Stimulated activated CD4-positive, alpha-beta T cell treated with anti-CD3 and anti-CD28 coated beads, Interleukin-15, amount 100 ng/mL, for 24 hours (primary cell): ENCODE measurements at regions not wholly inside any gene's neighbourhood (a gene's known extent, or its start where the extent isn't known, plus 50 kb on each side); places are given as distances from the start of the nearest gene placed in this dataset.

Source experiments
- DNase-seq: peaks from one replicate; pipeline ENCODE4 v3.0.0-alpha.2; 2020

DNA sequence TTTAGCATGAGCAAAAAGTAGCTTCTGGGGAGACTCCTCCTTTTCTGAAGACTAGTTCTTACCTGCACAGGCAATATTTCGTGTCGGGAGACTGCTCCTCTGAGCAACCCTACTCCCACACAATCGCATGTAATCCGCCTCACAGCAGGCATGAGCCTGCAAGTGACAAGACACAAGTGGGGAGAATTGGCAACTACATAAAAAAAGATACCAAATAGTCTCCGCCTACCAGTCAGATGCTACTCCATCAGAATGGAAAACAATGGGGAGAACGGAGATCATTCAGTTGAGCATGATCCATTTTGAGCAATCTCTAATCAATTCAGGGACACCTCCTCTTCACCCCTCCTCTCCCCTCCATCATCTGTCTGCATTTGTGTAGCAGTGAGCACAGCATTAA lies 321.0 kb downstream of the COG6 start:
- no peak for DNase-seq

DNA sequence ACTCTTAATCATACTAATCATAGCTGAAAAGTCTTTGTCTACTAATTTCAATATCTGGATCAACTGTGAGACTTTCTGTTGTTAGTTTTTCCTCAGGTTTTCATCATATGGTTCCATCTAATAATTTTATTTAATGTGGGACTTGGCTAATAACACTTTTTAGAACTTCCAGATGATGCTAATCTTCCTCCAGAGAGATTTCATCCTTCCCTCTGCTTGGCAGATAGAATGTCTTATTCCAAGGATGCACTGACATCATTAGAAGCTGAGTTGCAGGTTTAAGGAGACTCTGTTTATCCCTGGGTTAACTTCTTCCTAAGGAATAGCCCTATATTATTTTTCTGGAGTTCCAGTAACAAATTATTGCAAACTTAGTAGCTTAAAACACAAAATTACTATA lies 325.6 kb downstream of the COG6 start:
- no peak for DNase-seq

DNA sequence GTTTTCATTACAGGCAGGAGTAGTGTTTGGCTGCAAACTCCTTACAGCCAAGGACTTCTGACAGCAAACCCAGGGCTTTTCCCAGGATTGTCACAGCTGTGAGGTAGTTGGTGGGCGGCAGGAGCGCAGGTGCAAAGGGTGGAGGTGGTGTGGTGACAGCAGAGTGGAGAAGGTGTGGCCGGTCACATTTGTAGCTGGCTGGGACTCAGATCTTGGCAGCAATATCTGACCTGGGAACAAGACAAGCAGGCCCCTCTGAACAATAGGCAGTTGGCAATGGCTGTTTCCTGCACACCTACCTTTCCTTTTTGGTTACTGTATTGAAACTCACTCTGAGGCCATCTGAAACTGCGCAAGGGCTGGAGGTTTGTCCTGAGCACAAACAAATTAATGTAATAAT lies 327.3 kb downstream of the COG6 start:
- DNase-seq: no peak

DNA sequence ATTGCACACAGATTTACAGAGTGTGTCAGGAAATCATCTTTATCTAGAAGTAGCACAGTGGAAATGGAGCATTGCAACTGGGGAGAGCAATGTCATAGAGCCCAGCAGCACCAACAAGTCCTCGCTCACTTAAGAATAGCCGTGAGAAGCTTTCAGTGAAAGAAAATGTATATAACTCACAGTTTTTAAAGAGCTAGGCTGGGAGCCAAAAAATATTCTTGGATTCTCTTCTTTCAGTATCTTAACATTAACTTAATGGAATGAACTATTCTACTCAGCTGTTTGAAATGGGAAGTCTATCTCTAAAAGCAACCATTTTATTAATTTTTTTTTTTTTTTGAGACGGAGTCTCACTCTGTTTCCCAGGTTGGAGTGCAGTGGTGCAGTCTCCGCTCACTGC lies 329.6 kb downstream of the COG6 start:
- DNase-seq: no peak

DNA sequence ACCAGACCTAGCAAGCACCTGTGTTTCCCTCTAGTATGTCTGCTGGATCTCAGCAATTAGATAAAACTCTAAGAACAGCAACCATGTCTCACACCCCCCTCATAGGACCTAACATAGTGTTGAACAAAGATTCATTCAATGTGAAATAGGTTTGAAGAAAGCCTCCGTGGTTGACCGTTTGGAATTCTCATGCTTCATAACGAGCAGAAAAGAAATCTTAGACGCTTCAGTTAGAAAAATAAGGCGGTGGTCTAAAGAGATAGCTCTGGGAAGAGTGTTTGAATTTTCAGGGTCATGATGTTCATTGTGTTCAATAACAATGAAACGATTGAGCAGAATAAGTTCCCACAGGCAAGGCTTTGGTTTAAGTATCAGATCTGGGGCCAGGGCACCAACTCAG lies 332.9 kb downstream of the COG6 start:
- DNase-seq: no peak

DNA sequence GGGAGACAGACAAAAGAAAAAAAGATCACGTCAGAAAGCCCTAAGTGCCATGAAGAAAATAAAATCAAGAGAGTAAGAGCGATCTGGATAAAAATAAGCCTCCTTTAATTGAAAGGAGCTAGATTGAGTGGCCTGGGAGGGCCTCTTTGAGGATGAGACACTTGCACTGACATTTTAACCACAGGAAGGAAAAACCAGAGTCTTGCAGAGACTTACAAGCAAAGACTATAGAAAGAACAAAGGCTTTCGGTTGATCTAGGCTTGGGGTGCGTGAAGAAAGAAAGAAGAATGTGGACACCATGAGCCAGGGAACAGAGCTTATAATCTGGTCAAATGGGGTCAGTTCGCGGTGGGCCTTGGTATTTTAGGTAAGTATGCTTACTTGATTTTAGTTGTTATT lies 342.7 kb downstream of the COG6 start:
- peak; percentile 21 for DNase-seq

DNA sequence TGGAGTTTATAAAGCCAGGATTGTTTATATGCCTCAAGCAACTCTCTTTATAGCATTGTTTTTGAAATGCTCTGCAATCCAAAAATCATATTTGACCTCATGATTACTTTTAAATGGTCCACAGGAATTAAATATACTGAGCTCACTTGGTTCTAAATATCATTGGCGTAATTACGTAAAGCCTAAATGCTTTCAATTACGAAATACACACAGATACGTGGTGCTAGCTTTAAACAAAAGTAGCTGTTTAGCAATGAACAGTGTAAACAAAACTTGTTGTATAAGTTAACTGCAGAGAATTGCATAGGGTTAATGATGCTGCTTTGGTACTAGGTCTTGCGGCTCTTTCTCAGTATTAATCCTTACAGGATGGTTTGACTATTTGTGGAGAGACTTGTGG lies 346.6 kb downstream of the COG6 start:
- no peak for DNase-seq

DNA sequence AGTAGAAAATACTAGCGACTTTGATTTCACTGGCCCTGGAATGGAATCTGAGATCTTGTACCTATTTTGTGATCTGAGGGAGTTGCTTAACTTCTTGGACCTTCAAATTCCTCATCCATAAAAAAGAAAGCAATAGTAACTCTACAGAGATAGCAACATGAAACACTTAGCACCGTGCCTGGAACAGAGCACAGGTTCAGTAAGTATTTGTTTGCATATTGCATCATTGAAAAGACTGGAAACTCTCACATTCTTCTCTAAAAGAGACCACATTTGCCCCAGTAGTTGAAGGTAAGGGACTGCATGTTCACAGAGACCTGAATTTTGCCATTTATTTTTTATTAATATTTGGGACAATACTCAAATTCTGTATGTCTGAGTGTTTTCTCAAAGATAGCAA lies 358.1 kb downstream of the COG6 start:
- no peak for DNase-seq

DNA sequence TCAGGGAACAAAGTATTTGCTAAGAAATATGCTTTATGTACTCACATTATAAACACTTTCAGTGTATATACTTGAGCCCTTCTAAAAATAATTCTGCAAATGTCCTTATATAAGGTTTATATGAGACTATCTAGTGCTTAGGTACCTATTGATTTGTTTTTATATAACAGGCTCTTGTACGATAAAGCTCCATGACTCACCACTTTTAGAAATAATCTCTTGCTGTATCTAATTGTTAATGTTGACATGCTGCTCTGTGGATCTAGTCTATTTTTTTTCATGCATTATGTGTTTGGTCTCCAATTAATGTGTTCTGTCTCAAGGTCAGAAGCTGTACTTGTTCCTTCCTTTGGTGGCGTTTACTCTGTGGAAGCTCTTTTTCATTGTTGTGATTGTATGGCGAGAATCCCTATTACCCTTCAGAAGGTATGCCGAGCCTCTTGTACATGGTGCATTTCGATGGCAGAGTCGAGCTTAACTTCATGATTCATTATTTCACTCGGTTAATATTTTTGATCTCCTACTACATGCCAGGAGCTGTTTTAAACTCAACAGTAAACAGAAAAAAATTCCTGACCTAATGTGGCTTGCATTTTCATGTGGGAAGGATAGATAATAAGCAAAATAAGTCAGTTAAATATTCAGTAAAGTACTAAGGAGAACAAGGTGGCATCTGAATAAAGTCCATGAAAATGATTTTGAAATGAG lies 361.6 kb downstream of the COG6 start:
- DNase-seq: no peak

DNA sequence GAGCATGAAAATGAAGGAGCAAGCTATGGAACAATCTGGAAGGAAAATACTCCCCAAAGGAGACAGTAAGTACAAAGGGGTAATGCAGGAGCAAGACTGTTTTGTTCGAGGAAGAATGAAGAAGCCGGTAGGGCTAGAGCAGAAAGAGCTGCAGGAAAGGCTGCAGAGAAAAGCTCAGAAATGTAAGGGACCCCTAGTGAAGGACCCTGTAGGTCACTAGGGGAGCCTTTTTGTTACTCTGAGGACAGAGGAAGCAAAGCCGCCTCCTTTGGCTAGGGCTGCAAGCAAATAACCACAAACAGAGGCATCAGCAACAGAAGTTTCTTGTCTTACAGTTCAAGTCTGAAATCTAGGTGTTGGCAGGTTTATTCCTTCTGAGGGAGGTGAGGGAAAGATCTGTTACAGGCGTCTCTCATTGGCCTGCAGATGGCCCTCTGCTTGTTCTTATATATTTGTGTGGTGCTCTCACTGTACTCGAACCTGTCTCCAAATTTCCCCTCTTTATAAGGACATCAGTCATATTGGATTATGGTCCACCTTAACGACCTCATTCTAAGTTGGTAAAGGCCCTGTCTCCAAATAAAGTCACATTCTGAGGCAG lies 362.3 kb downstream of the COG6 start:
- DNase-seq: no peak

DNA sequence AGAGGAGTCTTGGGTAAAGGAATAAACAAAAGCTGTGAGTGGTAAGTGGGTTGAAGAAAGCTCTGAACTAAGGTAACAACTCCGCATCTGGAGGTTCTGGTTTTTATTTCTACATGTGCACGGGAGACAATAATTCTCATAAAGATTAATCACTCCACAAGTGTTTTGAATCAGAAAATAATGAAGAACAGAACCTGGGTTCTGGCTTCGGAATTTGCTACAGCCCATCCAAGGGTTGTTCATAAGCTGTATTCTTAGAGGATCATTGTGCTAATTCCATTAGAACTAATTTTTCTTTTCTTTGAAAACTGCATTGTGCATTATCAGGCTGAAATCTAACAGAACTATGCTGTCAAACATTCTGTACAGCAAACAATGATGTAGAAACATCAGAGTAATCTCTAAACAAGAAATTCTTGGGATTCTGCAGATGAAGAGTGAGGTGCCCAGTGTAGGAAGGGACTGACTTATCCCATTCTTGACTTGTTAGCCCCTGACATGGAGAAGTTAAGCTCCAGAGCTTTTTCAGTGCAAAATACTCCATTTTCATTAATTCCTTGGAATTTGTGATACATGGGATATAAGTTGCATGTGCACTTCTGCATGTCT lies 368.2 kb downstream of the COG6 start:
- no peak for DNase-seq

DNA sequence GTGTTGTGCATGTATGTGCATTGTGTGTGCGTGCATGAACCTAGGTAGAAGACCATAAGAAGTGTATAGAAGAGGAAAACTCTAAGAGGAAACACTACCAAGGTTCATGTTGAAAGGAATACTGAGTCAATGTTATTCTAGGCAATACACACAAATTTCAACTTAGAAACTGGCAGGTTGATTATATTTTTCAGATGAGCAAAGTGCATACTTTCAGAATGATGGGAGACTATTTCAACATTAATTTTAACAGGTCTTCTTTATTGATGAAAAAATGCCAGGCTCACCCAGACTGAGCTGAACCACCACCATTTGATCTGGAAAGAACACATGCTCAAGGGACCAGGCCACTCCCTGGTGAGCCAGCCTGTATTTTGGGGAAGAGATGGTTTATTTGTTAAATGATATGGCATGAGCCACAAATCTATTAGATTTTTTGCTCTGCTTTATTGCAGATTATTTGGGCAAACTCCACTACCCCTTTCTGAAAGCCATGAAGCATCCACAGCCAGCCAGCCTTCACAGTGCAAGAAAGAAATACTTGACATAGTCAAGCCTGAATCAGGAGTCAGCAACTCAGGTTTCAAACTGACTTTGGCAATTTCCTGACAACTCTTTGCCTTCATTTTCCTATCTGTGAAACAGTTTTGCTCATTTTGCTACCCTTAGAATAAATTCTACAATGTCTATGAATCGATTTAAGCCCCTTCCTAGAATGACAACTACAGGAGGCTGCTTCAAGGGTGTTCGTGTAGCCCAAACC lies 368.9 kb downstream of the COG6 start:
- DNase-seq: peak; percentile 23

DNA sequence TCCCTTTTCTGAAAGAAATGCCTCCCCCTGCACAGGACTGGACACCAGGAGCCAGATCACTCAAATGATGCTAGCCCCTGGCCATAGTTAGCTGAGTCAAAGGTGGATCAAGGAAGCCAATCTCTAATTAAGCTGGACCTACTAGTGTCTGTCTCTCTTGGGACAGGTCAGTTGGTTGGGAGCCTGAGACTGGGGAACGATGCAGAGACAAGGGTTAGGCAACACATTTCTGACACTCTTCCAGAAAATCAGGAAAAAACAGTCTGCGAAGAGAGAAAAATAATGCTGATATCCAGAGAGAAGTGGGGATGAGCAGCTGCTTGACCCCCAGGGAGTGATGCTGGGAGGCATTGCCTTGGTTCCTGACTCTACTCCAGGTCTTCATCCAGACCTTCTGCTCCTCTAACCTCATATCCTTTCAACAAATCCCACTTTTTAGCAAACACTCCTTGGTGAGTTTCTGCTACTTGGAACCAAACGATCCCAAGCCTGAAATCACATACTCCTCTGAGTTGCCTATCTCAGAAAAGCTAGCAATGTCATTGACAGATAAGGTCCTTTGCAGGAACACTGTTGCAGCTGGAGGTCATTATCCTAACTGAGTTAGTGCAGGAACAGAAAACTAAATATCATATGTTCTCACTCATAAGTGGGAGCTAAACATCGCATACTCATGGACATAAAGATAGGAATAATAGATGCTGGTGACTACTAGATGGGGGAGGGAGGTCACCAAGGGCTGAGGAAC lies 369.7 kb downstream of the COG6 start:
- DNase-seq: no peak

DNA sequence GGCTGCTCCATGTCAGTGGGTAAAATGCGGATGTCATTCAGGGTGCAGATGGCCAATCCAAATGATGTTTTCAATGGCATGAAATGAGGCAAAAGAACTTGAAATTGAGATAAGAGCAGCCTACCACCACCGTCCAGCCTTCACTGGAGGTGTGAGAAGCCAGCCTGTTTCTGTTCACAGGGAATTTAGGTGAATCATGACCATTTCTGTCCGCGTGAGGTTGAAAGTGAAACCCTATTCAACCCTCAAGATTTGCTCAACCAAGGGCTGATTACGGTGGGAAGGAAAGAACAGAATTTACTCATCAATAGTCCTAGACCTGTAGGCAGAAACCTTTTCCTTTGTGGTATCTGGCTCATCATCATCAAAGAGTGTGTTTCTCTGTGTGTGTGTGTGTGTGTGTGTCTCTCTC lies 370.7 kb downstream of the COG6 start:
- DNase-seq: peak; percentile 78

DNA sequence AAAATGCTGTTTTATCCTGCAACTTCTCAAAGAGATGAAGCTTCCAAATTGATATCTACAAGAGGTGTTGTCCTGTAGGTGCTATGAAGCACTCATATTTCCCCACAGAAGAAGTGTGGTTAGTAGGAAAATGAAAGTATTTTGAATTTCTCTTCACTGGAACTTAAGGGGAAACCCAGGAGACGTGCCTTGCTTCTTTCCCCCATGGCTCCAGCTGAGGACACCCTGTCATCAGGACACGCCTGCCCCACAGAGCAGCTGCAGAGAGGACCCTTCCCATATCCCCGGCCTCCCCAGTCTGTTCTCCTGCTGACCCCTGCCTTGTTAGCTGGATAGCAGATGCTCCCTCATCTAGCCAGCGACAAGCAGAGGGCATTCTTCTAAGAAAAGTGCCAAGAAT lies 371.3 kb downstream of the COG6 start:
- DNase-seq: peak; percentile 69

DNA sequence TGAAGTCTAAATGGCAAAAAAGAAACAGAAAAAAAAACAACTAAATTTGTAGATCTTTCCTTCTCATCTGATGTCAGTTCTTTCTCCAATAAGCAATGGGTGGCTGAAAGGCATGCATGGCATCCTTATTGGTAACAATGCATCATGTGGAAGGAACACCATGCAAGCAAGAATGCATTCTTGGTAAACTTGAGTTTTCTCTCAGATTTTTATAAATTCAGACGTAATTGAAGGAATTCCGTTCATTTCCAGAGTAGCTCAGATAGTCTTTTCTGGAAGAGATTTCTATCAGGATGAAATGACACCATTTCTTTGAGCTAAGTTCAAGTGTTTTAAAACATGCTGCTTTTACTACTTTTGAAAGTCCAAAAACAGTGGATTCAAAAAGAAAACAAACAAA lies 373.0 kb downstream of the COG6 start:
- no peak for DNase-seq

DNA sequence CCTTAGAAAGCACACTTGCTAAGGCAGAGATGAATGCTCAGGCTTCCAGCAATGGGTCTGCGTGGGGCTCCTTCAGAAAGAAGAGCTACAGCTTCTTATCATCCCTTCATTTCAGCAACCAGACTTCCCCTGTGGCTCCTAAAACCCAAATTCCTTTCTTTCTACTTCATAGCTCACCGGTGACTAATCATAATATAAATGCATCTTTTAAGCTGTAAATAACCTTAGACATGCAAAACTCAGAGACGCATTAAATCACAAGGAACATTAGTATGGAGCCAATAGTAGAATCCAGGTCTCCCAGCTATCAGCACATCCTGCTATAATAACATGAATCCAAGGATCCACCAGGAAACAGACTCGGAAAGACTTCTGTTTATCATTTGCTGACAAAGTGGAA lies 375.6 kb downstream of the COG6 start:
- no peak for DNase-seq

DNA sequence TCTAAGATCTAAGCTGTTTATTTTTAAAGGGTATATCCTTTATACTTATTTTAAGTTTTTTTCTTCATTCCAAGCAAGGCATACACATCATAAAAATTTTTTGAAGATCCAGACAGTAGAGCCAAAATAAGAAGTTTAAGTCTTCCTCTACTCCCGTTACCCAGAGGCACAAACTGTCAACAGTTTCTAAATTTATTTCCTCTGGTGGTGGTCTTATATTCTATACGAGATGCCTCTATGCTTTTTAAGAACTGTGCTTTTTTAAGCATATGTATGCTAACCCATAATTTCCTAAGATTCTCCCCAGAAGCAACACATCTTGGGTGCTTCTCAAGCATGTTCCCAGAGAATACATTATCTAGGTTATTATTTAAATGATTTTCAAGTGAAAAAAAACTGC lies 383.6 kb downstream of the COG6 start:
- no peak for DNase-seq

DNA sequence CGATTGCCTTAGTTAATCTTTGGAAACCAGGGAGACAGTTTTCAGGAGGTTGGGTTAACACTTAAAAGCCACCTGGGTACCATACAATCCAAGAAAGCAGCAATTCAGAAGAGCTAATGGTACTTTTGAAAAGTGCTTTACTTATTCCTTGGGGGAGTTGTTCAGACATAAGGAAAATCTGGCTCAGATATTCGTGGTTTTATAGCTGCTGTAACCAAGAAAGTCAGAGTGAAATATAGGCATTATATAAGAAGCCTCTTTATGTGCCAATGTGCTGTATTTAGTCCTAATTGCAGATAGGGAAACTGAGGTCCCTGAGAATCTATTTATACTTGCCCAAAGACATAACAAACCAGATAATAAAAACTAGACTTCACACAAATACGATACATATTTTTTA lies 387.5 kb downstream of the COG6 start:
- no peak for DNase-seq

DNA sequence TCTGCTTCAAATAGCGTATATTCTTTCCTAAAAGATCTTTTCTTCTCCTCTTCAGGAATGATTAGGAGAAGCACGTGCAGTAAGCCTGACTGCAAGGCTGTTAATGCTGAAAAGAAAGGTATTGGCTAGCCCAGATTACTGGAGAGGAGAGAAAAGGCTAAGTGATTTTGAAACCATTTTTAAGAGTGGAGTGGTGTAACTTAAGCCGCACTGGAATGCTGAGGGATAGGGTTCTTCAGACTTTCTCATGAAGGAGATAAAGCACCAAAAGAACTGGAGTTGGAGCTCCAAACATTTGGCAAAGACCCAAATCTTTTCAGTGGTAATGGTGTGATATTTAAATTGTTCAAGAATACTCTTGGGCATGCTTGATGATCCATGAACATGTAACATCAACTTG lies 388.3 kb downstream of the COG6 start:
- no peak for DNase-seq

DNA sequence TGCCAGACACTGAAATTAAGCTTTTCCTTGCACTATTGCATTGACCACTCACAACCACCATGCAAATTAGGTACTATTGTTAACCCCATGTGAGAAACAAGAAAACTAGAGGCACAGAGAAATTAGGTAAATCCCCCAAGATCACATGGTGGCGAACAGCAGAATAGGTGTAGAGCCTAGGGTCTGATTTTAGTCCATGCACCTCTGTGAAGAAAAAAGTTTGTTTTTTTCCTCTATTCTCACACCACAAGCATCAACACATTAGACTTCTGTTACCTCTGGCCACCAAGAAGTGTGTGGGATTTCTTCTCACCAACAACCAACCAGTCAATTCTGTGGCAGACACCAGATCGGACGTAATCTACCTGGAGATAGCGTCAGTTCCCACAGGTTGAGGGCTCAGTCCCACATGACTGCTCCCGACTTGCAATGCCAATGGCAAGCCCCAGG lies 391.9 kb downstream of the COG6 start:
- no peak for DNase-seq

DNA sequence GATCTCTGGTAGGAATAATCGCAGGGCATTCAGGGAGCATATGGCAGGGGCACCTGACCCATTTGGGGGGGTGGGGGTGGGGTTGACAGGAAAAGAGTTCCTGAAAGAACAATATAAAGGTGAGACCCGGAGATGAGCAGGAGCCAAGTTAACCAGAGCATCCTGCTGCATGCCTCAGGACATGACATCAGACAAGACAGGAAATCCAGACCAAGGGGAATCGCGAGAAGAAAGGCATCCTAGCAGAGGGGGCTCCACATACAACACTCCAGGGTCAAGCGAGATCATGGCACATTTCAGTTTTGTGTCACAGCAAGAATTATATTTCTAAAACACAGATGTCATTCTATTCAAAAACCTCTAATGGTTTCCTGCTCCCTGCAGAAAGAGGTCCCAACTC lies 393.1 kb downstream of the COG6 start:
- no peak for DNase-seq

DNA sequence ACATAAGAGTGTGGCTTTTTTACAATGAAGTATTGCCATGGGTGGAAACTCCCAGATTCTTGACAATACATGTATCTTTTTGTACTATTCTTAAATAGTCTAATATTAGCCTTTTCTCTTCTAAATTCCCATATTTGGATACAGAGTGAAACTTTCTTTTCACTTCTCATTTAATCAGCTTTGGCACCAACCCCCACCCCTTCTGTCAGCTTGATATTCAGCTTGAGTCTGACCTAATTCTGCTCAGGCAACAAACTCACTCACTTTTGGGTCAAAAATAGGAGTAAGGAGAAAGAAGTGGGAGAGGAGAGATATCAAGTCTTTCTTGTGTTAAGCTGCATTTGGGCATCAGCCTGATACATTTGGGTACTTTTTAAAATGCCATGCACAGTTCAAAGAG lies 397.5 kb downstream of the COG6 start:
- DNase-seq: no peak
